NB4 (cell line): ENCODE measurements at regions not wholly inside any gene's neighbourhood (a gene's known extent, or its start where the extent isn't known, plus 50 kb on each side); places are given as distances from the start of the nearest gene placed in this dataset.

Source experiments
- DNase-seq: peaks from one replicate; pipeline ENCODE4 v3.0.0; 2010; ENCODE audit warnings: low read depth
- H3K4me3 ChIP-seq: one replicate; pipeline ENCODE4 v1.5.1; 2011; ENCODE audit warnings: mild to moderate bottlenecking, low read depth, low read length, moderate library complexity
- CTCF ChIP-seq: IDR thresholded peaks from one replicate; pipeline ENCODE4 v1.5.1; 2012; ENCODE audit warnings: low read depth, low read length
- MAX ChIP-seq: IDR thresholded peaks from 2 replicates; pipeline ENCODE4 v1.6.1; 2011; ENCODE audit warnings: low read depth, low read length
- MYC ChIP-seq: IDR thresholded peaks from 2 replicates; pipeline ENCODE4 v1.6.1; 2011; ENCODE audit warnings: low read depth, low read length
- POLR2A ChIP-seq: IDR thresholded peaks from 2 replicates; pipeline ENCODE4 v1.6.1; 2011; ENCODE audit warnings: mild to moderate bottlenecking; ENCODE audit not compliant: insufficient read length; ENCODE audit errors: extremely low read depth

- no peak overlapping the region for H3K4me3 ChIP-seq
- TF ChIP-seq CTCF: no peak
- no peak for DNase-seq
Observed at GRCh38 chr7:119681336-119681735, 591.6 kb upstream of the KCND2 start.

GRCh38 chr7:119684763-119685162 is 588.2 kb upstream of the KCND2 start:
- no peak overlapping the region for H3K4me3 ChIP-seq
- TF ChIP-seq POLR2A: no peak
- no peak for TF ChIP-seq MAX
- TF ChIP-seq MYC: no peak
- no peak for TF ChIP-seq CTCF
- DNase-seq: no peak

- no peak for DNase-seq
- TF ChIP-seq MYC: no peak
- no peak for TF ChIP-seq POLR2A
- TF ChIP-seq CTCF: no peak
- TF ChIP-seq MAX: no peak
- H3K4me3 ChIP-seq: no peak overlapping the region
Observed at GRCh38 chr7:119685906-119686305, 587.1 kb upstream of the KCND2 start.

- H3K4me3 ChIP-seq: no peak overlapping the region
- TF ChIP-seq MYC: no peak
- TF ChIP-seq CTCF: no peak
- no peak for TF ChIP-seq MAX
- TF ChIP-seq POLR2A: no peak
- no peak for DNase-seq
Observed at GRCh38 chr7:119688831-119689230, 584.1 kb upstream of the KCND2 start.

GRCh38 chr7:119692541-119692940 is 580.4 kb upstream of the KCND2 start:
- TF ChIP-seq POLR2A (no peak), CTCF (no peak), MAX (no peak), MYC (no peak)
- no peak overlapping the region for H3K4me3 ChIP-seq
- DNase-seq: no peak

GRCh38 chr7:119694506-119694905 is 578.5 kb upstream of the KCND2 start:
- no peak overlapping the region for H3K4me3 ChIP-seq
- TF ChIP-seq CTCF: no peak
- TF ChIP-seq MAX: no peak
- TF ChIP-seq POLR2A: no peak
- no peak for TF ChIP-seq MYC
- no peak for DNase-seq
